GM18498 (cell line): ENCODE measurements at regions not wholly inside any gene's neighbourhood (a gene's known extent, or its start where the extent isn't known, plus 50 kb on each side); places are given as distances from the start of the nearest gene placed in this dataset.

ENCODE experiments used
- ATAC-seq: cut with Tn5 transposase; IDR thresholded peaks from one replicate; pipeline ENCODE4 v1.9.1; 2021; ENCODE audit warnings: mild to moderate bottlenecking, moderate library complexity; ENCODE audit not compliant: unreplicated experiment

GRCh38 chr15:36325206-36325605 lies 254.2 kb upstream of the CDIN1 start:
- no peak for ATAC-seq

- ATAC-seq = no peak
Observed at GRCh38 chr15:36329592-36329991, 249.8 kb upstream of the CDIN1 start.

DNA sequence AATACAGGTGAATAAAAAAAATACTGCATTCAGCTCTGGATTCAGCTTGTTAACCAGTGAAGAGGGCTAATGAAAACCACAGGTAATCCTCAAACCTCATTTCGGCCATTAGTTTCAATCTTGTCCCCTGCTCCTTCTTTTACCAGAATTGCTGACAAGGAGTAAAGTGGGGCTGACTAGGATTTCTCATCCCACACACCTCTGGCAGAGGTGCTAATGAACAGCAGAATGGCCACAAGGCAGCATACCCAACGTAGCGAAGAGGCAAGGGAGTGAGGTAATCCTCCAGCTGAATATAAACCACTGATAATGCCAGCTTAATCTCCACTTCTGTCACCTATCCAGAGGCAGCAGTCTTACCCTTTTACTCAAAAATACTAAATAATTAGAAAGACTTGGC lies 248.8 kb upstream of the CDIN1 start:
- ATAC-seq = no peak

GRCh38 chr15:36331531-36332275 lies 247.7 kb upstream of the CDIN1 start:
- ATAC-seq = no peak

DNA sequence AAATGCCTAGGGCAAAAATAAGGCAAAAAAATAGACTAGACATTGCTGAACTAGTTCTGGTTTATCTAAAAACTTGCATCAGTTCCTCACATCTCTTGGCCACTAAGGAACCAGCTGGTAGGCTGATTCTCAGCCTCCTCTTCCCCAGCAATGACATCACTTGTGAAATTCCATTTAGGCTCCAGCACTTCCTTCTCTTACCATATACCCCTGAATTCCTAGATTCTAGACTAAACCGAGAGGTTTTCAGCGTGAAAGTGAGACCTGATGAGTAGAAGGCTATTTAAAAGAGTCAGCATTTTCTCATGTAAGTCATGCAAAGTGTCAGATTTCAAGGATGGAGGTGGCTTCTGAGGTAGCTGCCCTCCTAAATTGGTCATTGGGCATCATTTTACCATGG lies 247.1 kb upstream of the CDIN1 start:
- ATAC-seq = no peak

DNA sequence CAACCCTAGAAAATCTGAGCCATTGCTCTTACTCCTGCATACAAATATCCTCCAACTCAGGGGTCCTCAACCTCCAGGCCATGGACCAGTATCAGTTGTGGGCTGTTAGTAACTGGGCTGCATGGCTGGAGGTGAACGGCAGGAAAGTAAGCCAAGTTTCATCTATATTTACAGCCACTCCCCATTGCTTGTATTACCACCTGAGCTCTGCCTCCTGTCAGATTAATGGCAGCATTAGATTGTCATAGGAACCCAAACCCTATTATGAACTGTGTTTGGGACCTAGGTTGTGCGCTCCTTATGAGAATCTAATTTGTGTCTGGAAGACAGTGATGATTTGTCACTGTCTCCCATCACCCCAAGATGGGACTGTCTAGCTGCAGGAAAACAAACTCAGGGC lies 246.5 kb upstream of the CDIN1 start:
- no peak for ATAC-seq

- ATAC-seq = no peak
Observed at GRCh38 chr15:36334059-36334458, 245.4 kb upstream of the CDIN1 start.

DNA sequence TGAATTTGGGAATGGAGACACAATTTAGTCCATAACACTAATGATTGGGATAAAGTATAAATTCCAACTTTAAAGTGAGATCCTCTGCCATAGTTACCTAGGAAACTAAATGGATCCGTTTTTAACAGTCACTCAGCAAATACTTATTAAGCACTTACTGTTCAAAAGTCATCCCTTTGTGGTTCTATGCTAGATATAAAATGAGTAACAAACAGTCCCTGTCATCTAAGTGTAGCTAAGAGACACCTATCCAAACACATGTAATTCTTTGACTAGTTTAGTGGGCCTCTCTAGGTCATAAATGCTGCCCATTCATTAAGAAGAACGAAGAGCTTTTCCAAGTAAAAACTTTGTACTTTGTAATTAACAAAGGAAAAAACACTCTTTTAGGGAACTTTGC lies 244.2 kb upstream of the CDIN1 start:
- no peak for ATAC-seq

DNA sequence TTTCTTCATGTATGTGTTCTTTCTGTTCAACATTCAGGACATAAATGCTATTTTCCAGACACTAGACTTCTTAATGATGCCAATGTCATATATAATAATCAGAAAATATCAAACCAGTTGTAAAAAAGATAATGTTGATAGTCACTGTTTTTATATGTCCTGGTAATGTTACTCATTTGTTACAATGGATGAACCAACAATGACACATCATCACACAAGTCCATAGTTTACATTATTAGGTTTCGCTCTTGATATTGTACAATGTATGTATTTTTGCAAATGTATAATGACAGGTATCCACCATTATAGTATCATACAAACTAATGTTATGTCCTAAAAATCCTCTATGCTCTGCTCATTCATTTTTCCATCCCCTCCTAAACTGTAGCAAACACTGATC lies 243.8 kb upstream of the CDIN1 start:
- no peak for ATAC-seq

GRCh38 chr15:36344887-36345286 lies 234.5 kb upstream of the CDIN1 start:
- no peak for ATAC-seq

- ATAC-seq = no peak
Observed at GRCh38 chr15:36347272-36347858, 232.1 kb upstream of the CDIN1 start.

DNA sequence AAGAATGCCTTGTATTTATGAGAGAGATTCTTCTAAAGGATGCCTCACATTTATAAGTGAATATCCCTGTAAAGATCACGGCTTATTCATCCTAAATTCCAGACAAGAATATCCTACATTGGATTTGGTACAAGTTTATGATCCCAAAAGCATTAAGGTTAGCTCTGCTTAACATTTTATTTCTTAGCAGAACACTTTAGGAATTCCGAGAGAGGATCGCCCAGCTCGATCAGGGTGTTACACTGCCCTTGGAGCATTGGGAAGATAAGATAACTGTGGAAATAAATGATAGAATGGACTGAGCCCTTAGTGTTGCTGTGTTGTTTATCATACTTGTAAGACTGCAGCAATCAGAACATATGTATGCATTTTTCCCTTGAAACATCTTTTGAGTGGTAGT lies 223.0 kb upstream of the CDIN1 start:
- ATAC-seq = no peak

DNA sequence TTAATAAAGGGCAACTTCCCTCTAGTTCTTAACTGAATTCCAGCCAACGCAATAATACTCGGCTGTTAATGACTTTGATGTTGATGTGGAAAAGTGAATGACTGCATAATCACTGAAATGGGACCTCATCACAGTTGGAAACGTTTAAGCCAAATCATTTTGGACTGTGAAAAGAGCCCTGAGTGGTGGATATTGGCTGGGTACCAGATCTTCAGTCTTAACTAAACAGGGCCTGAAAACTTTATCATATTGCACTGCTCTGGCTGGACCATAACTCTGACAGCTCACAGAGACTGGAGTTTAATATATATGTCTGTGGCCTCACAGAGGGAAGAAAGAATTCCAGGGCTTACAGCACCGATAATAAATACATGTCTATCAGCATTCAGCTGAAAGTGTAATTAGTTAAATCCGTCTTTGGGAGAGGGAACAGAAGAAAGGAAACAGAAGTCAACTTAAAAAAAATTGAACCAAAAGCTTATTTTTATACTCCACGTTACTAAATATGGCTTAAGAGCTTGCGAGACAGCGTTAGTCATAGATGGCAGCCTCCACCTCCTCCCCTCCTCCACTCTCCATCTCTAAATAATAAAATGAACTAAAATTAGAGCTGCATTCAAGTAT lies 222.3 kb upstream of the CDIN1 start:
- no peak for ATAC-seq

GRCh38 chr15:36358094-36358493 lies 221.3 kb upstream of the CDIN1 start:
- no peak for ATAC-seq

DNA sequence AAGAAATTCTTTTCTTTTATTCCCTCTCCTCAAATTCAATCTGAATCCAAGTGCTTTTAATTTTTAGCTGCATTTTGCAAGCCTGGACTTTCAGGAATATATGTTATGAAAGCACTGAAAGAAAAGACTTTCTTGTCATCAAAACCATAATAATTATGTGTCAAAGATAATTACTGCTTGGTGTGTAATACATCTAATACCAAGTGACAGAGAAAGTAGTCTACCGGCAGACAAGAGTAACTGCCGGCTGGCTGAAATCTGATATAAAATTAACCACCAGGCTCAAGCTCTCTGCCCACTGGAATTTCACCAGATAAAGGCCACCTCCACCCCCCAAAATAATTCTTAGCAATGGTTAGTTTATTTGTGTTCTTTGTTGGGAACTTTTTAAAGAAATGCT lies 220.9 kb upstream of the CDIN1 start:
- no peak for ATAC-seq

- ATAC-seq = no peak
Observed at GRCh38 chr15:36359286-36359685, 220.1 kb upstream of the CDIN1 start.

DNA sequence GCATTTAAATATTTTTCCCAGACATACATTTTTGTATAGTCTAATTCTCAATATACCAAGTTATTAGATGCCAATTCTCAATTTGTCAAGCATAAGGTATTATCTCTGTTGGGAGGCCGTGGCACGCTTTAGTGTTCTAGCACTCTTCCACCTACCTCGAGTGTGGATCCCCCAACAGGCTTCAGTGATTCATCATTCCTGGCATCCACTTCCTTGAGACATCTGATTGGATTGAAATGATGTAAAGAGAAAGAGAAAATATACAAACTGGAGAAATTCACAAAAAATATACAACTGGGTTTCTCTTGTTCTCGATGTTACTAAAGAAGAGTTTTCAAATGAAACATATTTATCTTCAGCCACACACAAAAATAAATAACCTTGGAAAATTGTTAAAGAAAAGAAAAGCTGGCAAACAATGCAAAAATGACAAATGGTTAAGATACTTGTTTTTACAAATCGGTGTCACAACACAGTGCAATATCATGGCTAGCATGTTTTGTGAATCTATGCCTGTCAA lies 218.0 kb upstream of the CDIN1 start:
- ATAC-seq = no peak

DNA sequence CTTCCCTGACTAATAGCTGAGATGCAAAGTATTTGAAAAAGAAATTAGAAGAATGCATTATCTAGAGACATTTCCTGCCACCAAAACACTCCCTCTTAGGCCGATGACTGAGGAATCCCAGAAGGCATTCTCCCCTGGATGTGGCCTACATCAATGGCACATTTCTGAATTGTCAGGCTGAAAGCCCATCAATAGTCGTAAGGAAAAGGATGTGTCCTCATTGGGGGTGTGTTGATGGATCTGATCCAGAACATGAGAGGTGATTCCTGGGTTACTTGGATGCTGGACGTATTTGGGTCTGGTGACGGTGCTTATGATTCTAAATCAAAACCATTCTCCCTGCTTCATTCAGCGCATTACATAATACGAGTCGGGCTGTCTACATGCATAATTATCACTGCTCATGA lies 216.9 kb upstream of the CDIN1 start:
- ATAC-seq = no peak

GRCh38 chr15:36363335-36363734 lies 216.1 kb upstream of the CDIN1 start:
- no peak for ATAC-seq

DNA sequence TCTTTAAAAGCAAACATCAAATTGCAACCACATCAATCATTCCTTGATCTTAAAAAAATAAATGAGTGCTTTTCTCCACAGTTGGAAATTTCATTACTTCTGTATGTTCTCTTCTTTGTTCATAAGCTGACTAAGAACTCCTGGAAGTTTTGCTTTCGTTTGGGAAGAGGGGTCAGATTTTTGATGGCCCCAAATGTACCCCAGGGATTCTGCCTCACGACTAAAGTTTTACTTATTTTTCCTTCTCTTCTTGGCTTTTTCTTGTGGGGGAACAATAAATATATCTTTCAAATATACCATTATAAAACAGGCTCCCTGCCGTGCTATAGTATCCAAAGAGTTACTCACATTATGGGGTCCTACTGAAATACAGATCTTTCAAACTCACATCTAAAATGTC lies 215.0 kb upstream of the CDIN1 start:
- no peak for ATAC-seq

GRCh38 chr15:36365963-36366362 lies 213.5 kb upstream of the CDIN1 start:
- ATAC-seq = no peak

- no peak for ATAC-seq
Observed at GRCh38 chr15:36370051-36370730, 209.2 kb upstream of the CDIN1 start.
